OCI-LY7 (cell line): ENCODE measurements at regions not wholly inside any gene's neighbourhood (a gene's known extent, or its start where the extent isn't known, plus 50 kb on each side); places are given as distances from the start of the nearest gene placed in this dataset.

Source experiments
- EZH2phosphoT487 ChIP-seq: fragments of 200-600 bp; sonication (generic); IDR thresholded peaks from 2 replicates; pipeline ENCODE4 v1.6.1; 2018; ENCODE audit warnings: low read depth, borderline replicate concordance, mild to moderate bottlenecking, mixed run types, antibody characterized with exemption, low read length, moderate library complexity, mixed read lengths
- TF ChIP-seq, protein P1 (sequence below): fragments of 200-600 bp; sonication (generic); conservative IDR thresholded peaks from 2 replicates; pipeline ENCODE4 v1.5.1; 2014; ENCODE audit warnings: mild to moderate bottlenecking, antibody characterized with exemption, low read length, moderate library complexity, mixed read lengths

DNA sequence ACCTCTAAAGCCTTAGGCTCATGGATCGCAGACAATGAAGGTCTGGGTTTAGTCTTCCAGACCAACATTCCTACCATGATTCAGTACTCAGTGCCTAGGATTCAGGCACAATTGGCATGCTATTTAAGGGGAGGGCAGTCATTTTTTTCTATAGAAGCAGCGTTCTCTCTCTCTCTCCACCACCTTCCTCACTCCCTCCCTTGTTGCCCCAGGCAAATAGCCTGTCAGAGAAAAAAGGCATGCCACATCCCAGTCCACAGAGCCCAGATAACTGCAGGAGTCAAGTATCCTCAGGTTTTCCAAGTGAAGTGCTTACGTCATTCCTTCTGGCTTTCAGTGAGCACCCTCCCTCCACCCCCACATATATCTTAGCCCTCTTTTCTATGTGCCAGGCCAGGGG, 533.0 kb downstream of the BCOR start:
- TF ChIP-seq, protein P1, sequence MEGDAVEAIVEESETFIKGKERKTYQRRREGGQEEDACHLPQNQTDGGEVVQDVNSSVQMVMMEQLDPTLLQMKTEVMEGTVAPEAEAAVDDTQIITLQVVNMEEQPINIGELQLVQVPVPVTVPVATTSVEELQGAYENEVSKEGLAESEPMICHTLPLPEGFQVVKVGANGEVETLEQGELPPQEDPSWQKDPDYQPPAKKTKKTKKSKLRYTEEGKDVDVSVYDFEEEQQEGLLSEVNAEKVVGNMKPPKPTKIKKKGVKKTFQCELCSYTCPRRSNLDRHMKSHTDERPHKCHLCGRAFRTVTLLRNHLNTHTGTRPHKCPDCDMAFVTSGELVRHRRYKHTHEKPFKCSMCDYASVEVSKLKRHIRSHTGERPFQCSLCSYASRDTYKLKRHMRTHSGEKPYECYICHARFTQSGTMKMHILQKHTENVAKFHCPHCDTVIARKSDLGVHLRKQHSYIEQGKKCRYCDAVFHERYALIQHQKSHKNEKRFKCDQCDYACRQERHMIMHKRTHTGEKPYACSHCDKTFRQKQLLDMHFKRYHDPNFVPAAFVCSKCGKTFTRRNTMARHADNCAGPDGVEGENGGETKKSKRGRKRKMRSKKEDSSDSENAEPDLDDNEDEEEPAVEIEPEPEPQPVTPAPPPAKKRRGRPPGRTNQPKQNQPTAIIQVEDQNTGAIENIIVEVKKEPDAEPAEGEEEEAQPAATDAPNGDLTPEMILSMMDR, result no peak
- no peak for TF ChIP-seq EZH2phosphoT487
